ENCODE measurements at regions not wholly inside any gene's neighbourhood (a gene's known extent, or its start where the extent isn't known, plus 50 kb on each side); places are given as distances from the start of the nearest gene placed in this dataset.

DNA sequence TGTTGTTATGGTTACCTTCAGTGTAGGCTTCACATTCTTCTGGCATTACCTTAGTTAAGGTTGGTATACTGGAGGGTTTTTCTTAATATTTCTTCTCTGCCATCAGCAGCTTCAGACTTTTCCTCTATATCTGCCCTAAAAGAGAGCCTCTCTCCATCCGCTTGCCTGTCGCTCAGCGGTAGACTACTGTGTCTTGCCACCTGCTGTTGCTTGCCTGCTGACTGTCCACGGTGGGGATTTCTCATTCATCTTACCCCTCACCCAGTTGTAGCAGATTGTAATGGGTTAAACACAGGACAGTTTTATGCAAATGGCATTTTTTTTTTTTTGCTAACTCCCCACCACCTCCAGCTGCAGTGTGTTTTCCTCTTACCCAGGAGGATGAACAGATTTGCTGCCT, 577.2 kb downstream of the SLITRK5 start:
- TF ChIP-seq POLR2AphosphoS5 (IDR thresholded peaks at IDR 0.05; ENCODE audit: low read depth, low read length) (no peak), POLR2A (IDR thresholded peaks at IDR 0.05; ENCODE audit: low read depth, low read length) (no peak), TAF1 (IDR thresholded peaks at IDR 0.05; ENCODE audit: borderline replicate concordance, low read depth, low read length) (no peak)

Data from GM12892 (cell line).